Naive B cell (primary cell): ENCODE measurements at regions not wholly inside any gene's neighbourhood (a gene's known extent, or its start where the extent isn't known, plus 50 kb on each side); places are given as distances from the start of the nearest gene placed in this dataset.
A peak's percentile ranks its signal among the peaks of the same experiment; 100 is the strongest.
"Not testable (repeated sequence)": the region's sequence is repeated elsewhere in the genome, so short reads cannot be mapped to it uniquely, and the experiment has no call there.

ENCODE experiments used
- ATAC-seq, 2 donors: fragments of 150-1000 bp; cut with Tn5 transposase; 2 replicates each; pipeline ENCODE4 v1.10.0; 2021; ENCODE audit warnings: low read depth in 2 of 2, mild to moderate bottlenecking in 2 of 2, moderate library complexity in 2 of 2
- DNase-seq: peaks from one replicate; pipeline ENCODE4 v3.0.0; 2022
- H3K27ac Mint-ChIP-seq, 6 donors: one replicate each; pipeline ENCODE4 v1.8.0; 2020 to 2022; ENCODE audit warnings: mild to moderate bottlenecking in 6 of 6, mixed read lengths in 6 of 6, moderate library complexity in 5 of 6, inconsistent platforms in 2 of 6
- H3K27me3 Mint-ChIP-seq, 3 donors: one replicate each; pipeline ENCODE4 v1.8.0; 2021 to 2022; ENCODE audit warnings: mixed read lengths in 3 of 3, mild to moderate bottlenecking in 1 of 3
- H3K36me3 Mint-ChIP-seq, 2 donors: one replicate each; pipeline ENCODE4 v1.8.0; 2020 to 2022; ENCODE audit warnings: mixed read lengths in 2 of 2, inconsistent platforms in 1 of 2, mild to moderate bottlenecking in 1 of 2
- H3K4me1 Mint-ChIP-seq, 3 donors: one replicate each; pipeline ENCODE4 v1.8.0; 2020 to 2022; ENCODE audit warnings: mixed read lengths in 3 of 3, inconsistent platforms in 1 of 3, mild to moderate bottlenecking in 1 of 3, moderate library complexity in 1 of 3
- H3K4me3 Mint-ChIP-seq, 8 donors: one replicate each; pipeline ENCODE4 v1.8.0; 2020 to 2022; ENCODE audit warnings: mild to moderate bottlenecking in 8 of 8, mixed read lengths in 8 of 8, moderate library complexity in 8 of 8, inconsistent platforms in 2 of 8
- H3K9me3 Mint-ChIP-seq, 7 donors: one replicate each; pipeline ENCODE4 v1.8.0; 2020 to 2022; ENCODE audit warnings: mixed read lengths in 7 of 7, mild to moderate bottlenecking in 5 of 7, inconsistent platforms in 2 of 7, moderate library complexity in 1 of 7

- Mint-ChIP-seq H3K27me3 (no peaks in the 10 kb centered on the region), H3K4me1 (no peaks in the 10 kb centered on the region)
These were observed 72.0 kb downstream of the SOX9 start for GRCh38 chr17:72192800-72193192.

GRCh38 chr17:72193391-72194106 lies 72.7 kb downstream of the SOX9 start:
- Mint-ChIP-seq H3K4me1 (no peaks in the 10 kb centered on the region), H3K9me3 (peaks cover 5 to 16% (median 9%) of the 10 kb centered on the region in 7 donors), H3K27me3 (no peaks in the 10 kb centered on the region), H3K36me3 (peaks cover 4 to 8% of the 10 kb centered on the region in 2 donors), H3K4me3 (no peak overlapping the region), H3K27ac (no peak overlapping the region)
- no peak for DNase-seq
- no peak for ATAC-seq

More at GRCh38 chr17:72192800-72193192, 72.0 kb downstream of the SOX9 start:
- no peak overlapping the region for H3K4me3 Mint-ChIP-seq
- ATAC-seq = no peak
- DNase-seq = no peak
- peaks cover 4 to 8% of the 10 kb centered on the region in 2 donors for H3K36me3 Mint-ChIP-seq
- peaks cover 5 to 15% (median 9%) of the 10 kb centered on the region in 7 donors for H3K9me3 Mint-ChIP-seq
- peak overlapping the region in 1 of 6 donors; percentile 17 for H3K27ac Mint-ChIP-seq

GRCh38 chr17:72194107-72194440 lies 73.3 kb downstream of the SOX9 start:
- not testable (repeated sequence) for H3K36me3 Mint-ChIP-seq, DNase-seq, ATAC-seq, H3K27ac Mint-ChIP-seq, H3K27me3 Mint-ChIP-seq, H3K4me1 Mint-ChIP-seq, H3K4me3 Mint-ChIP-seq
- H3K9me3 Mint-ChIP-seq = peaks cover 5 to 18% (median 9%) of the 10 kb centered on the region in 7 donors

- Mint-ChIP-seq H3K36me3 (peaks cover 0 to 8% of the 10 kb centered on the region in 2 donors), H3K4me3 (no peak overlapping the region), H3K27ac (no peak overlapping the region), H3K9me3 (peaks cover 2 to 17% (median 10%) of the 10 kb centered on the region in 7 donors), H3K27me3 (peaks cover 0 to 5% (median 0%) of the 10 kb centered on the region in 3 donors), H3K4me1 (no peaks in the 10 kb centered on the region)
- ATAC-seq (no peak), DNase-seq (no peak)
These were observed 78.4 kb downstream of the SOX9 start for GRCh38 chr17:72199256-72199655.

- no peak overlapping the region for H3K4me3 Mint-ChIP-seq
- ATAC-seq (no peak), DNase-seq (no peak)
- peaks cover 0 to 8% (median 5%) of the 10 kb centered on the region in 7 donors for H3K9me3 Mint-ChIP-seq
- no peaks in the 10 kb centered on the region for H3K4me1 Mint-ChIP-seq
- H3K27me3 Mint-ChIP-seq = peaks cover 0 to 5% (median 0%) of the 10 kb centered on the region in 3 donors
- no peak overlapping the region for H3K27ac Mint-ChIP-seq
- H3K36me3 Mint-ChIP-seq = no peaks in the 10 kb centered on the region
These were observed 83.9 kb downstream of the SOX9 start for GRCh38 chr17:72204742-72205141.

GRCh38 chr17:72205357-72205756 lies 84.5 kb downstream of the SOX9 start:
- ATAC-seq (no peak), DNase-seq (no peak)
- Mint-ChIP-seq H3K4me3 (no peak overlapping the region), H3K27ac (no peak overlapping the region), H3K36me3 (no peaks in the 10 kb centered on the region), H3K4me1 (no peaks in the 10 kb centered on the region), H3K27me3 (peaks cover 0 to 5% (median 0%) of the 10 kb centered on the region in 3 donors), H3K9me3 (peaks cover 0 to 7% (median 2%) of the 10 kb centered on the region in 7 donors)

- Mint-ChIP-seq H3K4me1 (no peaks in the 10 kb centered on the region), H3K27me3 (peaks cover 0 to 5% (median 0%) of the 10 kb centered on the region in 3 donors), H3K36me3 (no peaks in the 10 kb centered on the region), H3K27ac (no peak overlapping the region), H3K4me3 (no peak overlapping the region), H3K9me3 (peaks cover 0 to 7% (median 2%) of the 10 kb centered on the region in 7 donors)
- DNase-seq = no peak
- ATAC-seq = no peak
These were observed 85.0 kb downstream of the SOX9 start for GRCh38 chr17:72205822-72206221.

- Mint-ChIP-seq H3K4me1 (no peaks in the 10 kb centered on the region), H3K36me3 (no peaks in the 10 kb centered on the region), H3K27me3 (peaks cover 0 to 5% (median 0%) of the 10 kb centered on the region in 3 donors), H3K9me3 (peaks cover 0 to 5% (median 2%) of the 10 kb centered on the region in 7 donors), H3K4me3 (no peak overlapping the region), H3K27ac (no peak overlapping the region)
- ATAC-seq (no peak), DNase-seq (no peak)
These were observed 85.6 kb downstream of the SOX9 start for GRCh38 chr17:72206376-72206775.

GRCh38 chr17:72208832-72209231 lies 88.0 kb downstream of the SOX9 start:
- ATAC-seq (no peak), DNase-seq (no peak)
- H3K4me1 Mint-ChIP-seq = no peaks in the 10 kb centered on the region
- H3K9me3 Mint-ChIP-seq = peaks cover 0 to 8% (median 0%) of the 10 kb centered on the region in 7 donors
- H3K4me3 Mint-ChIP-seq = no peak overlapping the region
- no peaks in the 10 kb centered on the region for H3K36me3 Mint-ChIP-seq
- no peaks in the 10 kb centered on the region for H3K27me3 Mint-ChIP-seq
- H3K27ac Mint-ChIP-seq = no peak overlapping the region

- Mint-ChIP-seq H3K36me3 (no peaks in the 10 kb centered on the region), H3K9me3 (peaks cover 0 to 9% (median 2%) of the 10 kb centered on the region in 7 donors), H3K4me3 (no peak overlapping the region), H3K4me1 (no peaks in the 10 kb centered on the region), H3K27ac (no peak overlapping the region), H3K27me3 (peaks cover 0 to 4% (median 0%) of the 10 kb centered on the region in 3 donors)
- ATAC-seq (no peak), DNase-seq (no peak)
These were observed 91.2 kb downstream of the SOX9 start for GRCh38 chr17:72212041-72212440.

- Mint-ChIP-seq H3K4me3 (no peak overlapping the region), H3K9me3 (peaks cover 2 to 14% (median 7%) of the 10 kb centered on the region in 7 donors), H3K4me1 (peaks cover 0 to 2% (median 0%) of the 10 kb centered on the region in 3 donors), H3K36me3 (peaks cover 0 to 8% of the 10 kb centered on the region in 2 donors), H3K27ac (no peak overlapping the region), H3K27me3 (peaks cover 17 to 31% (median 22%) of the 10 kb centered on the region in 3 donors)
- ATAC-seq (no peak), DNase-seq (no peak)
These were observed 94.7 kb downstream of the SOX9 start for GRCh38 chr17:72215490-72215889.

GRCh38 chr17:72215928-72216327 lies 95.1 kb downstream of the SOX9 start:
- peaks cover 3 to 14% (median 7%) of the 10 kb centered on the region in 7 donors for H3K9me3 Mint-ChIP-seq
- DNase-seq = no peak
- H3K4me1 Mint-ChIP-seq = peaks cover 0 to 2% (median 0%) of the 10 kb centered on the region in 3 donors
- ATAC-seq = no peak
- no peak overlapping the region for H3K4me3 Mint-ChIP-seq
- H3K27ac Mint-ChIP-seq = no peak overlapping the region
- H3K27me3 Mint-ChIP-seq = peaks cover 20 to 36% (median 26%) of the 10 kb centered on the region in 3 donors
- H3K36me3 Mint-ChIP-seq = peaks cover 0 to 8% of the 10 kb centered on the region in 2 donors

- peaks cover 2 to 12% (median 7%) of the 10 kb centered on the region in 7 donors for H3K9me3 Mint-ChIP-seq
- ATAC-seq = no peak
- peaks cover 0 to 8% of the 10 kb centered on the region in 2 donors for H3K36me3 Mint-ChIP-seq
- H3K4me1 Mint-ChIP-seq = peaks cover 0 to 2% (median 0%) of the 10 kb centered on the region in 3 donors
- no peak for DNase-seq
- H3K27me3 Mint-ChIP-seq = peaks cover 24 to 38% (median 28%) of the 10 kb centered on the region in 3 donors
- no peak overlapping the region for H3K4me3 Mint-ChIP-seq
- no peak overlapping the region for H3K27ac Mint-ChIP-seq
These were observed 98.5 kb downstream of the SOX9 start for GRCh38 chr17:72219137-72219823.
